ENCODE measurements at regions not wholly inside any gene's neighbourhood (a gene's known extent, or its start where the extent isn't known, plus 50 kb on each side); places are given as distances from the start of the nearest gene placed in this dataset.

GRCh38 chr6:80714513-80714912 is 608.0 kb downstream of the BCKDHB start:
- DNase-seq = no peak

- no peak for DNase-seq
Observed at GRCh38 chr6:80698459-80698858, 592.0 kb downstream of the BCKDHB start.

- no peak for DNase-seq
Observed at GRCh38 chr6:80696268-80696667, 589.8 kb downstream of the BCKDHB start.

- DNase-seq = no peak
Observed at GRCh38 chr6:80690551-80691131, 584.2 kb downstream of the BCKDHB start.

GRCh38 chr6:80689716-80690395 is 583.4 kb downstream of the BCKDHB start:
- DNase-seq = no peak

GRCh38 chr6:80679992-80680391 is 573.5 kb downstream of the BCKDHB start:
- DNase-seq = no peak

- no peak for DNase-seq
Observed at GRCh38 chr6:80676386-80676785, 569.9 kb downstream of the BCKDHB start.

- DNase-seq = no peak
Observed at GRCh38 chr6:80674669-80675068, 568.2 kb downstream of the BCKDHB start.

- DNase-seq = no peak
Observed at GRCh38 chr6:80673367-80673766, 566.9 kb downstream of the BCKDHB start.

- no peak for DNase-seq
Observed at GRCh38 chr6:80667006-80667405, 560.5 kb downstream of the BCKDHB start.

GRCh38 chr6:80658926-80659325 is 552.5 kb downstream of the BCKDHB start:
- DNase-seq = no peak

- no peak for DNase-seq
Observed at GRCh38 chr6:80647156-80647555, 540.7 kb downstream of the BCKDHB start.

- DNase-seq = no peak
Observed at GRCh38 chr6:80643881-80644280, 537.4 kb downstream of the BCKDHB start.

GRCh38 chr6:80642452-80642851 is 536.0 kb downstream of the BCKDHB start:
- no peak for DNase-seq

GRCh38 chr6:80641591-80641990 is 535.1 kb downstream of the BCKDHB start:
- no peak for DNase-seq

- DNase-seq = no peak
Observed at GRCh38 chr6:80640176-80640575, 533.7 kb downstream of the BCKDHB start.

- DNase-seq = no peak
Observed at GRCh38 chr6:80639181-80639629, 532.7 kb downstream of the BCKDHB start.

- no peak for DNase-seq
Observed at GRCh38 chr6:80638213-80639055, 532.0 kb downstream of the BCKDHB start.

GRCh38 chr6:80637312-80637711 is 530.8 kb downstream of the BCKDHB start:
- DNase-seq = no peak

- DNase-seq = no peak
Observed at GRCh38 chr6:80636689-80637088, 530.2 kb downstream of the BCKDHB start.

GRCh38 chr6:80633412-80633811 is 526.9 kb downstream of the BCKDHB start:
- no peak for DNase-seq

GRCh38 chr6:80625405-80625804 is 518.9 kb downstream of the BCKDHB start:
- DNase-seq = no peak

- no peak for DNase-seq
Observed at GRCh38 chr6:80623066-80623815, 516.8 kb downstream of the BCKDHB start.
